NK-92 (cell line): ENCODE measurements at regions not wholly inside any gene's neighbourhood (a gene's known extent, or its start where the extent isn't known, plus 50 kb on each side); places are given as distances from the start of the nearest gene placed in this dataset.
"Not testable (repeated sequence)": the region's sequence is repeated elsewhere in the genome, so short reads cannot be mapped to it uniquely, and the experiment has no call there.

Experiments
- DNase-seq: peaks from one replicate; lab custom pipeline; 2025; ENCODE audit not compliant: unreplicated experiment; lab: John Stamatoyannopoulos, UW

DNA sequence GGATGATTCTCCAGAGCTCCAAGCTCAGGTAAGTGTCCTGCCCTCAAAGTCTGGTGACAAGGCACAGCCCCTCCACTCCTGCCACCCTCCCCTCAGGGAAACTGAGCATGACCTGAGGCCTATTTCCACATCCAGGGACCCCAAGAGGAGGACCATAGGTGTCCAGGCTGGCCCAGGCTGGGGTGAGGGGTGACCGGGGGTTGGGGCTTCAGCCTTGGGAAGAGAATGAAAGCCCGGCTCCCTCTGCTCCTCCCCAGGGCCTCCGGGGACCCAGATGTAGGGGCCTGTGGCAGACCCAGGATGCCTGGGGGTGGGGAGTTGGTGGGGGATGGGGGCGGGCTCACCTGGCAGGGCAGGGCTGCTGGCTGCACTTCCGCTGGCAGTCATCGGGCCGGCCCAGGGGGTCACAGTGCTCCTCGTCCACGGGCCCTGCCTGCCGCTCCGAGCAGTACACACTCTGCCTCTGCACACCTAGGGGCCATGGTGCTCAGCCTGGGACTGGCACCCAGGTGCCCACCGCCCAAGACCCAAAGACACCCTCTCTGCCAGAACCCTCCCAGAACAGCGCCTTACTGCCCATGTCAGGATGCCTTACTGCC is 116.5 kb upstream of the AKAP13 start:
- not testable (repeated sequence) for DNase-seq

DNA sequence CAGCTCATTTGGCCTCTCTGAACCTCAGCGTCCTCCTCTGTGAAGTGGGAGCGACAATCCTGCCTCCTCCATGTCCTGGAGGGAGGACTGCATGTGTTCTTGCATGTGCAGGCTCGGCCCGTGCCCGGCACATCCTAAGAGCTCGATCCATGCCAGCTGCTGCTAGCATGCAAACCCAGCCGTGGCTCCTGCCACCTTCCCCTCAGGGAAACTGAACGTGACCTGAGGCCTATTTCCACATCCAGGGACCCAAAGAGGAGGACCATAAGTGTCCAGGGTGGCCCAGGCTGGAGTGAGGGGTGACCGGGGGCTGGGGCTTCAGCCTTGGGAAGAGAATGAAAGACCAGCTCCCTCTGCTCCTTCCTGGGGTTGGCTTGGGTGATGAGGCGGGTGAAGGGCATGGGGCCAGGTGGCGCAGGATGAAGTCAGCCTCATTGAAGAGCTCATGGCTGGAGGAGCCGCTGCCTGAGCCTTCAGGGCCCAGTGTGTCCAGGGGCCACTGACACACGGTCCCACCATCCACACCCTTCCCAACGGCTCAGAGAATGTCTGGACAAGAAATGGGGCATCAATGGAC is 115.7 kb upstream of the AKAP13 start:
- not testable (repeated sequence) for DNase-seq

DNA sequence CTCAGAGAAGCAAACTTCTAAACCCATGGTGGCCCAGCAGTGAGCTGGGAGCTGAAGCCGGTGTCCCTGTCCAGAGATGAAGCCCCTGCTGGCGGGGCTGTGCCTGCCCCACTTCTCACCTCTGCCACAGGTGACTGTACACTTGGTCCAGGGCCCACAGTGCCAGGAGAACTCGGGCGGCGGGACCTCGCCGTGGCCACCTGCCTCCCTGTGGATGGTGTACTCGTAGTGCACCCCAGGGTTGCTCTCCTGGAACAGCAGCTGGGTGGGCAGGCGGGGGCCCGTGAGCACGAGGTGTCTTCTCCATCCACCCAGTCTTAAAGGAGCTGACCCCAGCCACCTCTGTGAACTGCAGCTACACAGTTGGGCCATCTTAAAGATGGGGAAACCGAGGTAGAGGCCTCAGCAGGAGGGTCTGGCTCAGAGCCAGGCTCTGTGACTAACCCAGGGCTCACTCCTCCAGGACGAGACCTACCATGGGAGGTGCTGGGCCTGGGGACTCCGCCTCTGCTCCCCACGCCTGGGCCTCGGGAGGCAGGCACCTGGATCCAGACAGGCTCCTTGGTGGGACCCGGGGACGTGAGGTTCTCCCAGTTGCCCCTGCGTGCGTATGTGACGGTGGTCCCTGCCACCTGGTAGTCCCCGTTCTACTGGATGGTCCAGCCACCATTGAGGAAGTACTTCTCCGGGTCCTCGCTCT is 113.1 kb upstream of the AKAP13 start:
- DNase-seq = not testable (repeated sequence)

DNA sequence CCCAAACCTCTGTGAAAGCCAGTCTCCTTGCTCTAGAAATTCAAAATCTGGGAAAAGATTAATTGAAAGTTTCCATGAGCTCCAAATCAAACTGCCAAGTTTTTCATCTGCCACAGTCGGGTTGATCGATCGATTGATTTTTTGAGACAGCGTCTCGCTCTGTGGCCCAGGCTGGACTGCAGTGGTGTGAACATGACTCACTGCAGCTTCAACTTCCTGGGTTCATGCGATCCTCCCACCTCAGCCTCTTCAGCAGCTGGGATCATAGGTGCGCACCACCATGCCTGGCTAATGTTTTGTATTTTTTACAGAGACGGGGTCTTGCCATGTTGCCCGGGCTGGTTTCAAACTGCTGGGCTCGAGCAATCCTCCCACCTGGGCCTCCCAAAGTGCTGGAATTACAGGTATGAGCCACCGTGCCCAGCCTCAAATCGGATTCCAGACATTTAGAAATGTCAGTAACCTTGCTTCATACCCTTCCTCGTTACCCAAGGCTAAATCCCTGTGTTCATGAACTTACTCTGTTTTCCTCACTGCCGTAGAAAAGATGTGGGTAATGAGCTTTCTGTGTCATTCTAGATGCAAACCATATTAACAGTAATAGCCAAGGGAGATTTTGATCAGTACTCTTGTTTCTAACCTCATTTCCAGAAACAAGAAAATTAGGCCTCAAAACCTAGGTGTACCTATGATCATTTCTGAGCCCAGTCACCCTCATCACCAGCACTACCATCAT is 105.9 kb upstream of the AKAP13 start:
- DNase-seq = no peak

DNA sequence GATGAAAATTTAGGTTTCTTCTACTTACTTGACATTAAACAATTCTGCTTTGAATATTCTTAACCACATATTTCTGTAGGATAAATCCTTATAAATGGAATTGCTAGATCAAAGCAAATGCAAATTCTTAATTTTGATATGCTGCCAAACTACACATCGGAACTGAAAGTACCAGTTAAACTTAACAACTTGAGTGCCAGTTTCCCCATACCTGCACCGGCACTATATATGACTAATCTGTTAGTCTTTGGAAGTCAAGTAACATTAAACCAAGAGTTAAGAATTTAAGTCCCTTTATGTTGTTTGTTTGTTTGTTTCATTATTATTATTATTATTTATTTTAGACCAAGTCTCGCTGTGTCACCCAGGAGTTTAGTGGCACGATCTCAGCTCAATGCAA is 103.9 kb upstream of the AKAP13 start:
- DNase-seq = no peak

DNA sequence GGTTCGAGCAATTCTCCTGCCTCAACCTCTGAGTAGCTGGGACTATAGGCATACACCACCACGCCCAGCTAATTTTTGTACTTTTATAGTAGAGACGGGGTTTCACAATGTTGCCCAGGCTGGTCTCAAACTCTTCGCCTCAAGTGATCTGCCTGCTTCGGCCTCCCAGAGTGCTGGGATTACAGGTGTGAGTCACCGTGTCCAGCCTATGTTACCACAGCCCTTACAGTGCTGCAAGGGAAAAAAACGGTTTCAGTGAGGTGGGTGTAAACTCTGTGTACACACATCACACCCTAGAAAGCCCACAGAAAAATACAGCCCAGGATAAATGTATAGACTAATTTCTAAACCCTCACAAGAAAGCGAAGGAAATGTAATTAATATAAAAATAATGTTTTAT is 103.5 kb upstream of the AKAP13 start:
- DNase-seq = no peak

DNA sequence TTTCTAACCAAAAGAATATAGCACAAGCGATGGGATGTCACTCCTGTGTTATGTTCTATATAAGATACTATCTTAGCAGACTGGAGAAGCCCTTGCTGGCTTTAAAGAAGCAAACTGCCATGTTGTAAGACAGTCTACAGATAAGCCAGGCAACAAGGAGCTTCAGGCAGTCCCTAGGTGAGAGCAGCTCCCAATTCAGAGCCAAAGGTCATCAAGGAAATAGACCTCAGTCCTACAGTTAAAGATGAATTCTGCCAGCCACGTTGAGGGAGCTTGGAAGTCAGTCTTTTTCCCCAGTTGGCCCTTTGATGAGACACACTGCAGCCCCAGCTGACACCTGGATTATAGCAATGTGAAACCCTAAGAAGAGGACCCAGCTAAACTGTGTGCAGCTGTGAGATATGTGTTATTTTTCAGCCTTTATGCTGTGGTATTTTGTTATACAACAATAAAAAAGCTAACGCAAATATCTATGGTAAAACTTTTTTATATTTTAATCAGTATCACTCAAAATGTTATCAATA is 102.5 kb upstream of the AKAP13 start:
- DNase-seq = no peak

DNA sequence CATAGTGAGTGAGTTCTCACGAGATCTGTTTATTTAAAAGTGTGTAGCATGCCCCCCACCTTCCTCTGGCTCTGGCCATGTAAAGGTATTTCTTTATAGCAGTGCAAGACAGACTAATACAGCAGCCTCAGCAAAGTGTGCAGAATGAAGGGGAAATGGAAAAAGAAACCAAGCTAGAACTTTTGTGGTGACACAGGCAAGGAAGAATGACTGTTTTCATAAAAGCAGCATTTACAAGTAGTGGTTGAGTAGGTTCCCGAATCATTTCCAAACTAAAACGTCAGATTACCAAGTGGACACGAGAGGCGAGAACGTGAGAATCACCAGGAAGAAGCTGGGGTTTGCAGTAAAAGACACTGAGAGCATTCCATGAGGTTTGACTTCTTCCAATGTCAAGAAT is 100.2 kb upstream of the AKAP13 start:
- DNase-seq = no peak

DNA sequence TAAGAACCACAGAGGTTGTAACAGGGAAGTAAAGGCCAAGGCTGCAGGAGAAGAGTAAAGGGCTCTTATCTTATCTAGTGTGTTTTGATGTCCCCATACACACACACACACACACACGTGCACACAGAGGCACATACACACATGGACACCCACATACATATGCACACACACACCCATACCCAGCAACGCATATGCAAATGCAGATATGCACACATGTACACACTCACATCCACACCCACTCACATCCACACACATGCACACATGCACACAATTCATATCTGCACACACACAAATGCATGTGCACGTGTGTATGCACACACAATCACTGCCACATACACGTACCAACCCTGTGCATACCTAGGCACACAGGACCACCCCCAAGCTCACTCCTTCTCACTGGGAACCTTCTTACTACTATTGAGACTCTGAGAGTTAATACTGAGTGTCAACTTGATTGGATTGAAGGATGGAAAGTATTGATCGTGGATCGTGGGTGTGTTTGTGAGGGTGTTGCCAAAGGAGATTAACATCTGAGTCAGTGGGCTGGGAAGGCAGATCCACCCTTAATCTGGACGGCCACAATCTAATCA is 99.0 kb upstream of the AKAP13 start:
- no peak for DNase-seq

DNA sequence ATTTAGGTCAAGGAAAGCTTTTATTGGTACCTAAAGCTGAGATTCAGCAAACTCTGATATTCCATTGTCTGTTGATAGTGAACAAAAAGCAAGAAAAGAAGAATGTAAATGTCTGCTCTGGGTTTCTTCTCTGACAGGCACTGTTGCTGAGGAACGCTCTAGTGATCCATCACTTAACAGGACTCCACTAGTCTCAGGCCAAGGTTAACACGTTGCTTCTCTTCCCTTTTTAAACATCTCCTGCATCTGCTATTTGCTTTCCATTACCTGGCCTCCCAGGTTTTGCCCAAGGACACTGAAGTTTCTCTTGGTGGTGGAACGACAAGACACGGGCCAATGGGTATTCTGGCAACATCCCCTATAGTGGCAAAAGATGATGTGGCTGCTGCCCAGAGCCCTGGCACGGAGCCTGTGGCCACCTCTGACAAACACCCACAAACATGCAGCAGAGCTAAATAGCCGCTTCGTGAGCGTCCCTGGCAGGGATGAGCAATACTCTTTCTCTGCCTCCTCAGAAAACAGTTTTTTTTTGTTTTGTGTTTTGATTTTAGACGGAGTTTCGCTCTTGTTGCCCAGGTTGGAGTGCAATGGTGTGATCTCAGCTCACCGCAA is 97.8 kb upstream of the AKAP13 start:
- no peak for DNase-seq

DNA sequence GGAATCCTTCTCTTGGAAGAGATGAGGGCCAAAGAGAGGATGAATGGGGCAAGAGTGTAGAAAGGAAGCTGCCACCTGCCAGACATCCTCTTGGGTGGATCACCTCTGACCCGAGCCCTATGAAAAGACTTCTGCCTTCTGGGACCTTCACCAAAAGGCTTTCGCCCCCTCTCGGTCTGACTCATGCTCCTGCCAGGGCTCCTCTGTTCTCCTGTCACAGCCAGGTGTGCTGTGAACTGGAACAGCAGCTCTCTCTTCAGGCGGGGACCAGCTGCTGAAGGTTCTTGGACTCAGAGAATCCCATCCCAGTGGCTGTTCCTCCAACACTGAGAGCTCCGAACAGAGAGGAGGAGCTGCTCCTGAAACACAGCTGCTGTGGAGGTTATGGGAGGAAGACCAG is 96.6 kb upstream of the AKAP13 start:
- not testable (repeated sequence) for DNase-seq

DNA sequence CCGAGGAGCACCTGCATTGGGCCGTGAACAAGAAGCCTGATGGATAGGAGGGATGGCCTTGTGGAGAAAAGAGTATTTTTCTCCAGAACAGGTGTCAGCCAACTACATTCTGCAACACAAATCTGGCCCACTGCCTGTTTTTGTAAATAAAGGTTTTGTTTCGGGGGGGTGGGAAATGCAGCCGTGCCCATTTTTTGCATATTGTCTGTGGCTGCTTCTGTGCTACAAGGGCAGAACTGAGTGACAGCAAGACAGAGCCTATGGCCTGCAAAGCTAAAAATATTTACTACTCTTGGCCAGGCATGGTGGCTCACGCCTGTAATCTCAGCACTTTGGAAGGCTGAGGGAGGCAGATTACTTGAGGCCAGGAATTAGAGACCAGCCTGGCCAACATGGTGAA is 95.9 kb upstream of the AKAP13 start:
- no peak for DNase-seq

DNA sequence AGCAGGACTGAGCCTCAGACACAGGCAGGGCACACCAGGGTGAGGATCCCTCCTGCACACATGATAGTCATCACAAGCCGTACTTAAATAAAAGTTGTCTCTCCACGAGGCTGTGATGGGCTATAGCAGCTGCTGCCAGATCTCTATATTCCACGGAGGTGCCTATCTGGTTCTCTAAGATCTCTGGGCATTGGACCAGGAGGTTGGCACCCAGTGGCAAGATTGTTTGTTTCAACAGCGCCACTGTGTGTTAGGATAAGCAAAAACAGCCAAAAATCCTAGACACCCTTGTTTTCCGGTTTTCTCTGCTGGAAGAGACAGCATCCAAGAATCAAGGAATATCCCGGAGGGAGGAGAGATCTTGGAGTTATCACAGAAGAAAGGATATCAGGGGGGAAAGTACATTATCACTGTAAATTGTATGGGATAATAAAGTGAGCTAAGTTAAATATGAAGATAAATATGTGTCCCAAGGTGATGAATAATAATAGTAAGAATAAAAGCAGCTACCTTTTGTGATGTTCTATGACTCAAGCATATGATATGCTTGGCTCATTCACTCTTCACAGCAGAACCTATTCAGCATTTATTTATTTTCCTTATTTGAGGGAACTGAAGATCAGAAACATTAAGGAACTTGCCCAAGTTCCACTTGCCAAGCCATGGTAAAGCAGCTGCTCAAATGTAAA is 90.6 kb upstream of the AKAP13 start:
- DNase-seq = no peak

DNA sequence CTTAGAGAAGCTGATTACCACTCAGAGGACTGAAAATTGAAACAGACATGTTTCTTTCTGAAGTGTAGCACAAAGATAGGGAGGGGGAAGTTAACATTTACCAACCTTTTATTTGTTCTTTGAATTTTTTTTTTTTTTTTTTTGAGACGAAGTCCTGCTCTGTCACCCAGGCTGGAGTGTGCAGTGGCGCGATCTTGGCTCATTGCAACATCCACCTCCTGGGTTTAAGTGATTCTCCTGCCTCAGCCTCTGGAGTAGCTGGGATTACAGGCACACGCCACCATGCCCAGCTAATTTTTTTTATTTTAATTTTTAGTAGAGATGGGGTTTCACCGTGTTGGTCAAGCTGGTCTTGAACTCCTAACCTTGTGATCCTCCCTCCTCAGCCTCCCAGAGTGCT is 87.8 kb upstream of the AKAP13 start:
- not testable (repeated sequence) for DNase-seq

DNA sequence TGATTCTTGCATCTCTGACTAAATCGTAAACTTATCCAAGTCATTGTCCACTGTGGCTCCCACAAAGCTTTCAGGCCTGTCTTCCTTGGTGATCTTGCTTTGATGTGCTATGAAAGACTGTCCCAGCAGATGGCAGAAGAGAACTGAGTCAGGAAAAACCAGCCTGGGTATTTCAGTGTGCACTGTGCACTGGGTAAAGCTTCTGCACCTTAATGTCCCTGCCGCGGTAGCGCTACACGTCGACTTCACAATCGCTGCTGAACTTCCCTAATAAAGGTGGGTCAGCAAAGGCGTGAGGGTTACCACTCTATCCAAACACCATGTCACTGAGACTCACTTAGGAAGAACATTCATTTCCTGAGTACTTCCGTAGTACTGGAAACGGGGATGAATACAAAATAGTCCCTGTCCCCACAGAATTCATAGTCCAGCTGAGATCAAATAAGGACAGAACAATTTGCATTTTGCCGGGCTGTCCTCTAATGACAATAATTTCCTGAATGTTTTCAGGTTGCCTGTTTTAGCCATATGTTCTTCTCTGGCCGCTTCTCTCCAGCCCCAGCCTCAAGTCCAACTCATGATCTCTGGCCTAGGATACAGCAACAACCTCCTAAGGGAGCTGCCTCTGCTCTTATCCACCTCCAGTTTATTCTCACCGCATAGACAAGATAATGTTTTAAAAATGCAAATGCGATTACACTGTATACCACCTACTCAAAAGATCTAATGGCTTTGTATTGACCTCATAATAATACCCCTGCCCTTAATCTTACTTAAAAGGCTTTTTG is 83.6 kb upstream of the AKAP13 start:
- DNase-seq = peak; percentile 32

DNA sequence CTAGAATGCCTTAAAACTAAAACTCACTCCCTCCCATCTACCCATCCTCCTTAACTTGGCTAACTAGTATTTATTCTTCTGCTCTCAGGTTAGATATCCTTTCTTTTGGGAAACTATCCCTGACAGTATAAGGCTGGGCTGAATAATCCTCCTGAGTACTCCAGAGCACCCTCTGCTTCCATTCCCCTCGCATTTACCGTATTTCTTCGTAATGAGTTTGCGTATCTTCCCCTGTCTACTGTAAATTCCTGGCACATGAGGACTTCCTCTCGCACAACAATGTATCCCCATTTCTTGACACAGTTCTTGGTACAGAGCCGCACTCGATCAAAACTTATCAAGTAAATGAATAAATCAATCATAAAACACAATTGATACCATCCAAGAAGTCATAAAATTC is 82.9 kb upstream of the AKAP13 start:
- DNase-seq = no peak

DNA sequence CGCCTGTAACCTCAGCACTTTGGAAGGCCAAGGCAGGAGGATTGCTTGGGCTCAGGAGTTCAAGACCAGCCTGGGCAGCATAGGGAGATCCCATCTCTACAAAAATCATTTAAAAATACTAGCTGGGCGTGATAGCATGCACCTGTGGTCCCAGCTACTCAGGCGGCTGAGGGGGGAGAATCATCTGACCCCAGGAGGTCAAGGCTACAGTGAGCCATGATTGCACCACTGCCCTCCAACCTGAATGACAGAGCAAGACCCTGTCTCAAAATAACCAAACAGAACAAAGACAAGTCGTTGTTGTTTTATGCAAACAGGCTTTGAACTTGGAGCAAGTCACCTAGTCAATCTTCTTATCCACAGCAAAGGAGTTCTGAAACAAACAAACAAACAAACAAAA is 82.0 kb upstream of the AKAP13 start:
- no peak for DNase-seq

DNA sequence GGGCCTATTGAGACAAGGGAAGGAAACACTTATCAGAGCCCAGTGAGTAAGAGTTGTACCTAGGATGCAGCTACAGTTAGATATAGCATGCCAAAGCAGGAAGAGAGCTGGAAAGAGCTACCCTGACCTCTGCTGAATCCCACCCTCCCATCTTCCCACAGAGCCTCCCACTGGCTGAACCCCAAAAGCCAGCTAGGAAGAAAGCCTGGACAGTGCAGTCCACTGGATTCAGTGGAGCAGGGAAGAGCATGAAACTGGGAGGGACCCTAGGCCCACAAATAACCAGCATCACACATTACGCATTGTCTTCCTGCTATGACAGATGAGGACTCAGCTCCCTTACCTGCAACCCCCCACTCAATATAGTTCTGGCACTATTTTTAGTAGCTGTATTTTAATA is 81.5 kb upstream of the AKAP13 start:
- DNase-seq = no peak

DNA sequence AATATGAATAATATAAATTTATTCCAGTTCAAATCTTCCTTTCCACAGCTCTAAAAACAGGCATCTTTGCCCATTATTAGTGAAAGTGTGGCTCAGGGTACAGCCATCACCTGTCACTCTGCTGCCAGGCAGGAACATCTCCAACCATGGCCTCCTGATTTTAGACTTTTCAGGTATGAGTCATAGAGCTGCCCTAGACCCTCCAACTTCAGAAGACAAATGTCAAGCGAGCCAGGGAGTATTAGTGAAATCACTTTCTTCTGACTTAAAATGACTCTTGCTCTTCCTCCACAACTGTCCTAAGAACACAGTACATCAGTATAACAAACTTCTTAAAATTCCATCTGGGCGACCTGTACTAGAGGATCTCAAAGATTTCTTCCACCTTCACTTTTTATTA is 78.1 kb upstream of the AKAP13 start:
- DNase-seq = no peak

DNA sequence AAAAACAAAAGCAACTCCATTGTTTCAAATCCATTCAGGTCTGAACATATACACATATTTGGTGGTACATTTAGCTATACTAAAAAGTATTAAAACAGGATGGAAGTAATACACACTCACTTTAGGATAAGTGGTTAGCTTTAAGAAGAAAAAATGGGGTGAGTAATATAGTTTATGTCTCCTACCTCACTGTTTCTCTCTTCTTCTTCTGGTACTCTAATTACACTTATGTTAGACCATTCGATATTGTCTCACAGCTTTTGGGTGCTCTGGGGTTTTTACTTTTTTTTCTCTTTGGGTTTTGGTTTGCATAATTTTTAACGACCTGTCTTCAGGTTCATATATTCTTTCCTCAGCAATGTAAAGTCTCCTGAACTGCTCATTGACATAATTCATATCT is 75.4 kb upstream of the AKAP13 start:
- no peak for DNase-seq
